ENCODE measurements at regions not wholly inside any gene's neighbourhood (a gene's known extent, or its start where the extent isn't known, plus 50 kb on each side); places are given as distances from the start of the nearest gene placed in this dataset.

GRCh38 chrX:10078266-10078665 lies 78.5 kb upstream of the CLCN4 start:
- DNase-seq = no peak

GRCh38 chrX:10079231-10079630 lies 77.5 kb upstream of the CLCN4 start:
- DNase-seq = no peak

- DNase-seq = no peak
Measured at GRCh38 chrX:10083809-10084208, 73.0 kb upstream of the CLCN4 start.

- no peak for DNase-seq
Measured at GRCh38 chrX:10085223-10085622, 71.6 kb upstream of the CLCN4 start.

GRCh38 chrX:10086676-10087075 lies 70.1 kb upstream of the CLCN4 start:
- peak in 1 of 58 donors; percentile 17 for DNase-seq

- DNase-seq = no peak
Measured at GRCh38 chrX:10087391-10087790, 69.4 kb upstream of the CLCN4 start.

GRCh38 chrX:10089378-10089795 lies 67.4 kb upstream of the CLCN4 start:
- no peak for DNase-seq

GRCh38 chrX:10090319-10090718 lies 66.5 kb upstream of the CLCN4 start:
- no peak for DNase-seq

GRCh38 chrX:10095246-10095645 lies 61.5 kb upstream of the CLCN4 start:
- no peak for DNase-seq

GRCh38 chrX:10095698-10096432 lies 60.9 kb upstream of the CLCN4 start:
- DNase-seq = no peak

- DNase-seq = no peak
Measured at GRCh38 chrX:10098270-10098713, 58.5 kb upstream of the CLCN4 start.

GRCh38 chrX:10099411-10099810 lies 57.4 kb upstream of the CLCN4 start:
- peak in 2 of 58 donors; percentile 1 to 8 for DNase-seq

- no peak for DNase-seq
Measured at GRCh38 chrX:10101269-10101668, 55.5 kb upstream of the CLCN4 start.

GRCh38 chrX:10102046-10102704 lies 54.6 kb upstream of the CLCN4 start:
- DNase-seq = no peak

GRCh38 chrX:10103023-10103422 lies 53.8 kb upstream of the CLCN4 start:
- no peak for DNase-seq

GRCh38 chrX:10104958-10105658 lies 51.7 kb upstream of the CLCN4 start:
- DNase-seq = peak in 7 of 58 donors; percentile 4 to 58 (median 9)

GRCh38 chrX:10106806-10107205 lies 50.0 kb upstream of the CLCN4 start:
- peak in 1 of 58 donors; percentile 17 for DNase-seq

Data from anterior cingulate cortex (tissue), 58 donors.